Fibroblast of lung (primary cell): ENCODE measurements at regions not wholly inside any gene's neighbourhood (a gene's known extent, or its start where the extent isn't known, plus 50 kb on each side); places are given as distances from the start of the nearest gene placed in this dataset.

Experiments used
- DNase-seq, 2 donors: peaks; one replicate each; pipeline versions ENCODE4 v3.0.0 to v3.0.0-alpha.2; 2010; ENCODE audit warnings: low read depth in 2 of 2
- H2AFZ ChIP-seq: 2 replicates; pipeline ENCODE4 v1.5.1; 2012; ENCODE audit warnings: low read length, control low read depth, inconsistent platforms
- H3K27ac ChIP-seq: 2 replicates; pipeline ENCODE4 v1.5.1; 2011; ENCODE audit warnings: low read length, control low read depth; ENCODE audit not compliant: insufficient read depth
- H3K27me3 ChIP-seq: 2 replicates; pipeline ENCODE4 v1.5.1; 2011; ENCODE audit warnings: mild to moderate bottlenecking, low read length; ENCODE audit not compliant: control insufficient read depth, insufficient read depth
- H3K36me3 ChIP-seq: 2 replicates; pipeline ENCODE4 v1.5.1; 2011; ENCODE audit warnings: low read length; ENCODE audit not compliant: control insufficient read depth, insufficient read depth
- H3K4me1 ChIP-seq: 2 replicates; pipeline ENCODE4 v1.5.1; 2011; ENCODE audit warnings: low read length; ENCODE audit not compliant: control insufficient read depth, insufficient read depth; ENCODE audit errors: extremely low read depth
- H3K4me2 ChIP-seq: 2 replicates; pipeline ENCODE4 v1.5.1; 2011; ENCODE audit warnings: low read length, control low read depth; ENCODE audit not compliant: insufficient read depth; ENCODE audit errors: extremely low read depth
- H3K4me3 ChIP-seq, 4 experiments: fragments of 200-600 bp in 1 of 4; sonication (generic) in 1 of 4; replicated peaks in 1 of 4; 2 replicates each; pipeline ENCODE4 v1.5.1; 2011 to 2016; ENCODE audit warnings: low read length in 4 of 4, low read depth in 3 of 4, mild to moderate bottlenecking in 3 of 4, control low read depth in 2 of 4, inconsistent platforms in 1 of 4, mixed read lengths in 1 of 4; ENCODE audit not compliant: insufficient read depth in 1 of 4; ENCODE audit errors: control extremely low read depth in 1 of 4
- H3K79me2 ChIP-seq: 2 replicates; pipeline ENCODE4 v1.5.1; 2012; ENCODE audit warnings: mild to moderate bottlenecking, low read length, inconsistent platforms; ENCODE audit not compliant: control insufficient read depth, insufficient read depth
- H3K9ac ChIP-seq: 2 replicates; pipeline ENCODE4 v1.5.1; 2011; ENCODE audit warnings: mild to moderate bottlenecking, low read length, control low read depth; ENCODE audit not compliant: insufficient read depth
- H3K9me3 ChIP-seq: 2 replicates; pipeline ENCODE4 v1.5.1; 2012; ENCODE audit warnings: low read depth, low read length; ENCODE audit not compliant: control insufficient read depth, insufficient read depth
- H4K20me1 ChIP-seq: 2 replicates; pipeline ENCODE4 v1.5.1; 2011; ENCODE audit warnings: low read length; ENCODE audit not compliant: control insufficient read depth, insufficient read depth; ENCODE audit errors: extremely low read depth
- EZH2 ChIP-seq: IDR thresholded peaks from 2 replicates; pipeline ENCODE4 v1.5.1; 2012; ENCODE audit warnings: low read length, control low read depth, mild to moderate bottlenecking; ENCODE audit errors: missing control alignments
- TF ChIP-seq, protein P1 (sequence below), 2 donors: IDR thresholded peaks in 1 of 2; conservative IDR thresholded peaks in 1 of 2; 1 replicate in 1 of 2; 2 replicates in 1 of 2; pipeline ENCODE4 v1.5.1; 2011 to 2012; ENCODE audit warnings: low read length in 2 of 2, control low read depth in 1 of 2, inconsistent platforms in 1 of 2, low read depth in 1 of 2, mild to moderate bottlenecking in 1 of 2

DNA sequence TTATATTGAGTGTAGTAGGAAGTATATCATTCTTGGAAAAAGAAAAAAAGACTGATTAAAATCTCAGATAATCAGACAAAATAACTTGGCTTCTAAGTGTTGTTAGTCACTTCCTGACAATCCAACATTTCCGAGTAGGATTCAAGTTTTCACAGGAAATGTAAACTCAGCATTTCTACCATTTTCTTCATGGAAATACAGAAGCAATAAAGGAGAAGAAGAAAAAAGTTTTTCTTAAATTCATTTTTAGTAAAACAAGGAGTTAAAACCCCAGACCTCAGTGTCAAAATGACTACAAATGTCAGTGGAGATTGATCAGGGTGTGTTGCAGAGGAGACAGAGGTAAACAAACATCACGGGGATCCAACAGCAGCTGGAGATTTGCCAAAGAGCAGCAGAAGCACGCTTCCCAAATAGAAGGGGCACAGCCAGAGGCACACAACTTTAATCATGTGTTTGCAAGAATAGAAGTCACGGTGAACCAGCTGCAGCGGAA, 129.3 kb upstream of the FAM9B start:
- H3K36me3 ChIP-seq = no peaks in the 10 kb centered on the region
- TF ChIP-seq, protein P1, sequence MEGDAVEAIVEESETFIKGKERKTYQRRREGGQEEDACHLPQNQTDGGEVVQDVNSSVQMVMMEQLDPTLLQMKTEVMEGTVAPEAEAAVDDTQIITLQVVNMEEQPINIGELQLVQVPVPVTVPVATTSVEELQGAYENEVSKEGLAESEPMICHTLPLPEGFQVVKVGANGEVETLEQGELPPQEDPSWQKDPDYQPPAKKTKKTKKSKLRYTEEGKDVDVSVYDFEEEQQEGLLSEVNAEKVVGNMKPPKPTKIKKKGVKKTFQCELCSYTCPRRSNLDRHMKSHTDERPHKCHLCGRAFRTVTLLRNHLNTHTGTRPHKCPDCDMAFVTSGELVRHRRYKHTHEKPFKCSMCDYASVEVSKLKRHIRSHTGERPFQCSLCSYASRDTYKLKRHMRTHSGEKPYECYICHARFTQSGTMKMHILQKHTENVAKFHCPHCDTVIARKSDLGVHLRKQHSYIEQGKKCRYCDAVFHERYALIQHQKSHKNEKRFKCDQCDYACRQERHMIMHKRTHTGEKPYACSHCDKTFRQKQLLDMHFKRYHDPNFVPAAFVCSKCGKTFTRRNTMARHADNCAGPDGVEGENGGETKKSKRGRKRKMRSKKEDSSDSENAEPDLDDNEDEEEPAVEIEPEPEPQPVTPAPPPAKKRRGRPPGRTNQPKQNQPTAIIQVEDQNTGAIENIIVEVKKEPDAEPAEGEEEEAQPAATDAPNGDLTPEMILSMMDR (conservative IDR thresholded peaks at IDR 0.05 in 1 of 2, IDR thresholded peaks at IDR 0.05 in 1 of 2; ENCODE audit: low read depth in 1 of 2, low read length in 2 of 2) = no peak
- no peak for TF ChIP-seq EZH2
- H2AFZ ChIP-seq = no peak overlapping the region
- H3K4me1 ChIP-seq = no peaks in the 10 kb centered on the region
- H3K9ac ChIP-seq = no peak overlapping the region
- no peak overlapping the region for H3K27ac ChIP-seq
- no peaks in the 10 kb centered on the region for H3K27me3 ChIP-seq
- no peak overlapping the region for H3K4me3 ChIP-seq
- peak; percentile 50 to 56 for DNase-seq
- H3K9me3 ChIP-seq = no peaks in the 10 kb centered on the region
- H4K20me1 ChIP-seq = no peaks in the 10 kb centered on the region
- H3K79me2 ChIP-seq = no peaks in the 10 kb centered on the region
- peak overlapping the region; percentile 71 for H3K4me2 ChIP-seq

DNA sequence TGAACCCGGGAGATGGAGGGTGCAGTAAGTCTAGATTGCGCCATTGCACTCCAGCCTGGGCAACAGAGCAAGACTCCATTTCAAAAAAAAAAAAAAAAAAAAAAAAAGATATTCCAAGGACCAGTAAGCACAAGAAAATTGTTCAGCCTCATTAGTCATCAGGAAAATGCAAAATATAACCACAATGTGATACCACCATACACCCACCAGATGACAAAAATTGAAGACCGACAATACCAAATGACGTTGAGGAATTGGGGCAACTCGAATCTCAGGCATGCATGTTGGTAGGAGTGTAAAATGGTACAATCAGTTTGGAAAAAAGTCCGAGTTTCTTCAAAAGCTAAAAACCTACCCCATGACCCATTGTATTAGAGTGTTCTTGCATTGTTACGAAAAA, 130.2 kb upstream of the FAM9B start:
- peak in 1 of 2 donors; percentile 38 for DNase-seq
- no peaks in the 10 kb centered on the region for H3K79me2 ChIP-seq
- H3K4me3 ChIP-seq = no peak overlapping the region
- H3K9ac ChIP-seq = no peak overlapping the region
- no peak overlapping the region for H2AFZ ChIP-seq
- H3K27me3 ChIP-seq = no peaks in the 10 kb centered on the region
- no peak for TF ChIP-seq EZH2
- TF ChIP-seq, protein P1 (conservative IDR thresholded peaks at IDR 0.05 in 1 of 2, IDR thresholded peaks at IDR 0.05 in 1 of 2; ENCODE audit: low read depth in 1 of 2, low read length in 2 of 2) = no peak
- no peaks in the 10 kb centered on the region for H3K9me3 ChIP-seq
- no peaks in the 10 kb centered on the region for H3K36me3 ChIP-seq
- no peaks in the 10 kb centered on the region for H3K4me1 ChIP-seq
- no peaks in the 10 kb centered on the region for H4K20me1 ChIP-seq
- H3K4me2 ChIP-seq = no peak overlapping the region
- H3K27ac ChIP-seq = no peak overlapping the region

DNA sequence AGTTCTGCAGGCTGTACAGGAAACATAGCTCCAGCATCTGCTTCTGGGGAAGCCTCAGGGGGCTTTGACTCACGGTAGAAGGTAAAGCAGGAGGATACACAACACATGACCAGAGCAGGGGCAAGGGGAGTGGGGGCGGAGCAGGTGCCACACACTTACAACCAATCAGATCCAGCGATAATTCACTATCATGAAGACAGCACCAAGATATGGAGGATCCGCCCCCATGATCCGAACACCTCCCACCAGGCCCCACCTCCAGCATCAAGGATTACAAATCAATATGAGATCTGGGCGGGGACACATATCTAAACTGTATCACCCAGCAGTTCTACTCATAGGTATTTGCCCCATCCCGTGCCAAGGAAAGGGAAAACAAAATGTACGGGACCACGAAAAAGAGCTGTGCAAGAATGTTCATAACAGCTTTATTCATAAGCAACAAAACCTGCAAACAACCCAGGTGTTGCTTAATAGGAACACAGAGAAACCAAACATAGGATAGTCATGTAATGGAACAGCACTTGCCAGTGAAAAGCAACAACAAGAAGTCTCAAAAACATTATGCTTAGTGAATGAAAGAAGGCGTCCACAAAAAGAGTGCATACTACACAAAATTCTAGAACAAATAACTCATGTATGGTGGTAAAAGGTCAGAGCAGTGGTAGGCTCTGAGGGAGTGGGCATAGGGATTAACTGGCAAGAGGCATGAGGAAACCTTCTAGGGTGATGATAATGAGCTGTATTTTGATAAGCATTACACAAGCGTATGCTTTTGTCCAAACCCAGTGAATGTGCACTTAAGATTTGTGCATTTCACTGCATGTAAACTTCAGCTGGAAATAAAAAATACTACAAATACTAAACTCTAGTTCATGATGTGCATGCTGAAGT, 130.9 kb upstream of the FAM9B start:
- no peaks in the 10 kb centered on the region for H4K20me1 ChIP-seq
- no peak overlapping the region for H3K4me2 ChIP-seq
- H3K36me3 ChIP-seq = no peaks in the 10 kb centered on the region
- DNase-seq = peak; percentile 37 to 57
- H3K27ac ChIP-seq = no peak overlapping the region
- TF ChIP-seq EZH2 = no peak
- TF ChIP-seq, protein P1 (conservative IDR thresholded peaks at IDR 0.05 in 1 of 2, IDR thresholded peaks at IDR 0.05 in 1 of 2; ENCODE audit: low read depth in 1 of 2, low read length in 2 of 2) = no peak
- H3K79me2 ChIP-seq = no peaks in the 10 kb centered on the region
- H3K4me1 ChIP-seq = no peaks in the 10 kb centered on the region
- H3K9ac ChIP-seq = no peak overlapping the region
- no peaks in the 10 kb centered on the region for H3K27me3 ChIP-seq
- H3K9me3 ChIP-seq = no peaks in the 10 kb centered on the region
- H3K4me3 ChIP-seq = no peak overlapping the region
- no peak overlapping the region for H2AFZ ChIP-seq
